ENCODE measurements at regions not wholly inside any gene's neighbourhood (a gene's known extent, or its start where the extent isn't known, plus 50 kb on each side); places are given as distances from the start of the nearest gene placed in this dataset.

DNA sequence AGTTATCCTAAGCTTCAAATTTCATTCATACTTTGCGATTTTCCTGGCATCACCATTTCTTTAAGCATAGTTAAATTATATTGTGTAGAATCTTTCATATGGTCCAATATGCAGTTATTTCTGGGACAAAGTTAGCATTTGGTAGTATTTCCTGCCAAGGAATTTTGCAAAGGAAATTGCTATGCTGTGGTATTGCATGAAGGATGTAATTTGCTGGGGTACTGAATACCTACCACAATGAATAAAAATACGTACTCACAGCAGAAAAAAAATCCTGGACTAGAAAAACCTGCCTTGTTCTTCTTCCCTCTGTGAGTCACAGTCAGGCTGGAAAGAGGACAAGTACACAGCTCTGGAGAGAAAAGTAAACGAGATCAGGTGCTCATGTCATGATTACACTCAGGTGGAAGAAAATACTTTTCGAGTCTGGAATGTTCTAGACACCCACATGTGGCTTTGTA is 241.2 kb downstream of the PTBP2 start:
- peak; percentile 8 for DNase-seq (ENCODE audit: low read depth)

DNA sequence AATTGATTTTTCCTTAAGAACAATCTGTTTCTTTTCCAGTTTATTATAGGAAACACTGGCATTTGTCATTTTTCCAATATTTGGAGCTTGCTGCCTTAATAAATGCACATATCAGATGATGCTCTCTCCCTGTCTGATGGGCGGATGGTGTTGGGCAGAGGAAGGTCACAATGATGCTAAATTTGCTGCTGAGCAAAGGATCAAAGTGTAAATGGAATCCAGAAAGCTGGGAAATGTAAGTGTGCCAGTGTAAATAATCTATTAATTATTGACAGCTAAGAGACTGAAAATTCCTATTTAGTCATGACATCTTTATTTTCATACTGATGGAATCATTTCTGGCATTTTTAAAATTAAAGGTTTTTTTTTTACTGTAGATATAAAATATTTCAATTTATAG is 243.2 kb downstream of the PTBP2 start:
- no peak for DNase-seq (ENCODE audit: low read depth)

DNA sequence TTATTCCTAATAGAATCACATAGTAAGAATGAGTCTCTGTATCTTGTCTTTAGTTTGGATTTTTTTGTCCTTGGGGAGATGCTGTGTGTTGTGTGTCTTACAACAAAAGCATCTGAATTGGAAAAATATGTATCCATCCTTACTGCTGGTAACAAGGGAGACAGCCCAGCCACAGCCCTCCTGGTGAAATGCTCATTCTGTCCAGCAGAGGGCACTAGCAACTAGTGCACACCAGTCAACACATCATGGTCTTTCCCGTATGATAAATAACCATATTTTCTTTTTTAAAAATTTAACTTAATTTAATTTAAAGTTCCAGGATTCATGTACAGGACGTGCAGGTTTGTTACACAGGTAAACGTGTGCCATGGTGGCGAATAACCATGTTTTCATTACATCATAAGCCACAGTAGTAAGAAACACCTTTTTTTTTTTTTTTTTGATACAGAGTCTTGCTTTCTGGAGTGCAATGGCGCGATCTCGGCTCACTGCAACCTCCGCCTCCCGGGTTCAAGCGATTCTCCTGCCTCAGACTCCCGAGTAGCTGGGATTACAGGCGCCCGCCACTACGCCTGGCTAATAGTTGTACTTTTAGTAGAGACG is 245.1 kb downstream of the PTBP2 start:
- DNase-seq (ENCODE audit: low read depth), result peak; percentile 65

DNA sequence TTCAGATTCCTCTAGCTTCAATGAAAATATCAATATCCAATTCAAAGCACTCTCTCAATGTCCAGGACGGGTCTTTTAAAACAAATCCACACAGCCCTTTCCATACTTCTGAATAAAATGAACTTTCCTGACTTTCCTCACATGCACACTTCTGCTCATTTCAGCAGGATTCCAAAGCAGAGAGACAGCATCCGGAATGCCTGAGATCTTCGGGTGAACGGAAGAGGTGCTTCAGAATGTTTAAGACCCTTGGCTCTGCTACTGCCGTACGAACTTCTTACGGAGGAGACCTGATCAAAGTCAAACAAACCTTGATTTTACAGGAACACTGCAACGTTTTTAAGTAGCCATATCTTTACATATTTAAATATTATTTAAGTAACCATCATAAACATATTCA is 245.7 kb downstream of the PTBP2 start:
- no peak for DNase-seq (ENCODE audit: low read depth)

- DNase-seq (ENCODE audit: low read depth), result no peak
These were observed 247.0 kb downstream of the PTBP2 start for GRCh38 chr1:96968541-96968940.

GRCh38 chr1:96968983-96969382 is 247.4 kb downstream of the PTBP2 start:
- DNase-seq (ENCODE audit: low read depth), result peak; percentile 23

DNA sequence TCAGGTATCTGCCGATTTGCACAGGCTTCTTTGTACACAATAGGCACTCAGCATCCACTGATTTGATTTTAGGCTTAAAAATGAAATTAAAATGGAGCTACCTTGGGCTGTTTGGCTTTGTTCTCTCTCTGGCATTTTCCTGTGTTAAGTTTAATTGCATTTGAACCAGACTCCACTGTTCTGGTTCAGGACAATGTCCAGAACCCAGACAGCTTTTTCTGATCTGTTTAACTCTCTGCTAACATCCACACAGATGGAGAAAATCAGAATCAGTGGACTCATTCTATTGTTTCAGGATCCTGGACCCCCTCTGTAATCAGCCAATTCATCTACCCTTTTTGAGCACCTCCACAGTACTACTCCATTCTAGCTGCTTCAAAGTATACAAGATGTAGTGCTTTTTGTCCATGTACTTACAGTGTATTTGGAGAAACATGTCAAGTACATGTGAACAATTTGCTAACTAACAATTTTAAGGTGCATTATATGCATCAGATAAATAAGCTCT is 248.1 kb downstream of the PTBP2 start:
- no peak for DNase-seq (ENCODE audit: low read depth)

DNA sequence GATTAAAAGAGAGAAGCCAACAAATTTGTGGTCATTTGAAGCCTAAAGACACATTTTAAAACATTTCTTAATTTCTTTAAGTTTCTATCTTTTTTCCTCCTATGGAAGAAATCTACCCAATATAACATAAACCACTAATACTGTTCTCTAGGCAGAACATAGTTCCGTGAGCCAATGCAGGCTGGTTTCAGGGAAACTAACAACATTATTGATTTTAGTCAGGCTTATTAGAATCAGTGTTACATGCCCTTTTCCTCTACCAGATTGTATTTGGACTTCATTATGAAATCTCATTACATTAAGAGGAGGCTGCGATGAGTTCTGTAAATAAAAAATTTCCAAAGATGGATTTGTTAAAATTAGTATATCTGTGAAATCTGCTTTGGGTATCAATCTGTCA is 249.9 kb downstream of the PTBP2 start:
- DNase-seq (ENCODE audit: low read depth), result no peak

DNA sequence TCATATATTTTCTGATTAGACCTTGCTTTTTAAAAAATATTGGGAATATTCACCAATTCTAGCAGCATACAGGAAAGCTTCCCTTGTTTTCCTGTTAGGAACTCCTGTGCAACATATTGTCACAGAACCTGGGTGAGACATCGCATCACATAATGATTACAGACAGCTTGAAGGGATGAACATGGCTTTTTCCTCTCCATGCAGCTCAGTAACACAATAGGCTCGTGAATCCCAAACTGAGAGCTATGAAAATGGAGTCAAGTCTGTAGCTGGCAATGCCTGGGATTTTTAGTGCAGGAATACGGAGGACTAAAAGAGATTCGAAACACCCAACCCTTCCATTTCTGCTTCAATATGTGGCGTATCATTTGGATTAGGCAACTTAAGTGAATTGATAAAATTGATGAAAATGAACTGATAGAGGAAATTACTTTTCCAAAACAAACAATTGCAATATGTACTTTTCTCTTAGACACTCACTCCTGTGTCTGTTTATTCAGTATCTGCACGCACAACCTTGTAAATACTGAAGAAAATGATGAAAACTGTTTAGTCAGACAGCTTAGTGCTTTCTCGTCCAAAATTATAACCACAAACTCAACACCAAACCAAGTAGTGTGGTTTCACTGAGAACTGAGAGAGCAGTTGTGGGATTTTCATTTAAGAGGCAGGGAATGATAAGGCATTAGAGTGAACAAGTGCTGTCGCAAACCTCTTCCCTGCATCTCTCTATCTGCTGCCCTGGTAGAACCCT is 250.4 kb downstream of the PTBP2 start:
- DNase-seq (ENCODE audit: low read depth), result peak; percentile 51

DNA sequence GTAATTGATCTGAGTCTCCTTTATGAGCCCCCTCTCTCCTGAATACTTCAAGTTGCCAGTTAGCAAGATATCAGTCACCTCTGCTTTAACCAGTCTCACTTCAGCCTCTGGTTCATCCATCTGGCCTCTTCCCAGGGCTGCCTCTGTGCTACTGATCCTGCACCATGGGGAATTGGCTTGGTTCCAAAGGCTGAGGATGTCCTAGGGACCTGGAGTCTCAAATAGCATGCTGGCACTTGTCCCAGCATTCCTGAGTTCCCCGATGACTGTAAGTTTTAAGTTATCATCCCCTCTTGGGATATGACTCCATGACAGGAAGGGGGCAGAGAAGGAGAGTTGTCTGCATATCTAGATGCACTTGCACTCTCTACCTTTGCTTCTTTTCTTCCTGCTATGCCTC is 252.0 kb downstream of the PTBP2 start:
- DNase-seq (ENCODE audit: low read depth), result peak; percentile 50

DNA sequence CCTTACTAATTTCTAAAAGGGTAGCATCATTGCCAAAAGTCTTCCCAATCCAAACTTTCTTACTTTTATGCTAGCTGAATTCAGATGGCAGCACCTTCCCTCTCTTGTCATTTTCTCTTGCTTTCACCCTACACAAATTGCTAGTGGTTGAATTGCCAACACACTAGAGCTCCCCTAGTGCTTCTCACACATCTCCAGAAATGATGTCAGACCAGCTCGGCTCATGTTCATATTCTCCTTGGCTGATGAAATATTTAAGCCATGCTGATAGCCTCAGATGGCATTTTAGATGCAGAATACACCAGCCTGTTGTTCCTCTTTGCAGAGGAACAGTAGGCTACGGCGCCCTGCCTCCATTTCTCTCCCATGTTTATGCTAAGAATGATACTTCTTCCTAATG is 256.9 kb downstream of the PTBP2 start:
- DNase-seq (ENCODE audit: low read depth), result peak; percentile 10

DNA sequence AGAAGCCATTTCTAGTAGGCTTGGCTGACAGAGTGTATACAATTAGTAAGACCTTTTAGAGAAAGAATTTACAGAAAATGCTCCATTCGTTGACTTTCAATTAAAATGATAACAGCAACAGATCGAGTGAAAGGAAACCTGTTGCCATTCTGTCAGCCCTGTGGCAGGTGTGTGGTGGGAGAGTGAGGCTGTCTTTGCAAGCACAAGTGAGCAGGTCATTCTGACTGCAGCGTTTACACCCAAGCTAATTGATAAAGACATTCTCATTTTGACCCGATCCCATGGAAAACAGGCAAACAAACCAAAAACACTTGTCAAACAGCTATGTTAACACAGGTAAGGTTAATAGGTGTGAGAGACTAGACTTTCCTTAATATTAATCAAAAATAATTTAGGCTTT is 257.3 kb downstream of the PTBP2 start:
- no peak for DNase-seq (ENCODE audit: low read depth)

DNA sequence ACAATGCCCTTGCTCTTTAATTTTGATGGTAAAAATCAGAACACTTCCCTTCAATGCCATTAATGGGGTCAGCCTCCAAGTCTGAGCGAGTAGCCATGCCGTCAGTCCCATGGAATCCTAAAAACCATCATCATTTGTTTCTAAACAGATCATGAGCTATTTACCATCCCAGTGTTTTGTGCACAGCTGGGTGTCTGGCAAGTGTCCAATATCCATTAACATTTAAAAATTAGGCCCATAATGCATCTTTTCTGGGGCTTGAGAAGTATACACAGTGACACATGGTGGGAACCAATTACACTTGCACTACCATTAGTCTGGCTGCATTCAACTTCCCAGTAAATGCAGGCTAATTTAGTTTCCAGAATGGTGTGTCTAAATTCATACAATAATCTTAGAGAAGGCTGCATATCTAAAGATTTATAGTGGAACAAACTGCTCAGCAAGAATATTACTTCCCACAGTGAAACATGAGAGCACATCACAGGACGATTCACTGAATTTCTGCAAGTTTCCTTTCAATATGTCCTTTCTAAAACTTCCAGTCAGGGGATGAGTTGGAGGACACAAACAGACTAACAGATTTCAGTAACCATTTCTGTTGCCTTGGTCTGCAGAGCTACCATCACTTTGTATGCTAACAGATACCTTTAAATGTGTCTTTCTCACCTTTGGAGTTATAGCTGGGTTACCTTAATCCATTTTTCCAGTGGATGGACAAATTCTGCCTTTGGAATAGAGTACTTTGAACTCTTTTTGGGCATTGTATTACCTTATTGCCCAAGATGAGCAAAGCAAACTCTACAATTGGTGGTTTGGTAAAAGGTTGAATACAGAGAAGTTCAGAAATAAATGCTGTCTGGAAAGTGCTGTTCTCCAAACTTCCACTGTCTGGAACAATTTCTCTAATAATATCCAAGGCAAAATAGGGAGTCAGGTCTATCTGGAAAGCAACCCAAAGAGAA is 258.0 kb downstream of the PTBP2 start:
- no peak for DNase-seq (ENCODE audit: low read depth)

DNA sequence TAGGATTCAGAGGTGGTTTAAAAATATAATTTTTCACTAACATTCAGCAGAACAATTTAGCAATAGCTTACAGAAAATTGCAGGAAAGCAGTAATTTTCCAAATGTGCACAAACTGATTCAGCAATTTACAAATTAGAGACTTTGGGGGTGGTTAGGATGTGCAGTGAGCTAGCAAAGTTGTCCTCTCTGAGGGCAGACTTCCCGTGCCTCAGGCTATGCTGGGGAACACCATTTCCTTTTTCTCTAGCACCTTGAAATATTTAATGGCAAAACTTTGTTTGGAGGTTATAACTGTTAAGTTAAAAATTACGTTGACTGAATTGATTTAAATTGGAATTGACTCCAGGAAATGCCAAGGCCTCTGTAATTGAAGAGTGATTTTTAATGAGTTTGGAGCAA is 258.9 kb downstream of the PTBP2 start:
- no peak for DNase-seq (ENCODE audit: low read depth)

DNA sequence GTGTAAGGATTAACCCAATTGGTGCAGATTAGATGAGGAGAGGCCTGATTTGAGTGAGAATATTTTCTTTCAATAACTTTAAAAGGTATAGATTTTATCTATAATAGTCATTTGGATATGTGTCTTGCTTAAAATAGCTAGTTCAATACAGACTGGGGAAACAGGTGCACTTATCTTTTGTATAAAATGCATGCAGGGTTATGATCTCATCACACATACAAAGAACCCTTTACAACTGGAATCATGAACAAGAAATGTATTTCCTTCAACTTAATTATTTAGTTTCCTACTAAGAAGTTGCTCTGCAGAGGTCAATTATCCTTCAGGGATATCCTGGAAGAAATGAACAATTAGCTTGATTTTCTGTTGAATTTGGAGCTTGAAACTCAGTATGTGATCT is 259.6 kb downstream of the PTBP2 start:
- DNase-seq (ENCODE audit: low read depth), result no peak

- no peak for DNase-seq (ENCODE audit: low read depth)
These were observed 260.5 kb downstream of the PTBP2 start for GRCh38 chr1:96982118-96982517.

- no peak for DNase-seq (ENCODE audit: low read depth)
These were observed 262.3 kb downstream of the PTBP2 start for GRCh38 chr1:96983866-96984265.

- DNase-seq (ENCODE audit: low read depth), result no peak
These were observed 265.7 kb downstream of the PTBP2 start for GRCh38 chr1:96987186-96987703.

- no peak for DNase-seq (ENCODE audit: low read depth)
These were observed 267.7 kb downstream of the PTBP2 start for GRCh38 chr1:96989302-96989701.

DNA sequence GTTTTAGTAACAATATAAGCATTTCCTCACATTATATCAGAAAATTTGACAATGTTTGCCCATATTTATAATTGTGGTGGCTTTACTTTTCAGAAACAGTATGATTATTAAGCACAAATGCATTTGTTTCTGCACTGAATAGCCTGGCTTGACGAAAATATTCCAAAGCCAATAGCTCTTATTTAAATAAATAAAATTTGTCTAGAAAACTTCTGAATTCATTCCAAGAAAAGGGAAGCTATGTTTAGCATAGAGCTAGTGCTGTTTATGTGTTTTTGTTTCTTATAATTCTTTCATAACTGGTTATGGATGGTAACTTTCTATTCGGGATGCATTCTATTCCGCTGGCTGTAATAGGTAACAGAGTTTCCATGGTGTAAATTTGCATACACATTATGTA is 268.6 kb downstream of the PTBP2 start:
- DNase-seq (ENCODE audit: low read depth), result no peak

DNA sequence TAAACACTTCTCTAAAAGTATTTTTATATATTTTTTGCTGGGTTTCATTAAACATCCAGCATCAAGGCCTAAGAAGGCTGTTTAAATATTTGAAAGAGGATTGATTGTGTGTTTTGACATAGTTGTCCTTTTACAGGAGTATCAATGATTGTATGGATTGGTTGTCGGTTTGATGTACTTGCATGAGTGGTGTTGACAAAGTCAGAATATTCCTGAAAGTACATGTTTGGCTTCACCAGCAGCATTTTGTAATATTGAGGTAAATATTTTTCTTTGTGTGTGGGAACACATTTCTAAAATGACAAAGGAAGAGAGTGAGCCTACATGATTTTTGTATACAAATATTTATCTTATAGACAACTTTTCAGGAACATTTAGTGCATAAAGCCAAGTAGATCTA is 269.7 kb downstream of the PTBP2 start:
- no peak for DNase-seq (ENCODE audit: low read depth)

DNA sequence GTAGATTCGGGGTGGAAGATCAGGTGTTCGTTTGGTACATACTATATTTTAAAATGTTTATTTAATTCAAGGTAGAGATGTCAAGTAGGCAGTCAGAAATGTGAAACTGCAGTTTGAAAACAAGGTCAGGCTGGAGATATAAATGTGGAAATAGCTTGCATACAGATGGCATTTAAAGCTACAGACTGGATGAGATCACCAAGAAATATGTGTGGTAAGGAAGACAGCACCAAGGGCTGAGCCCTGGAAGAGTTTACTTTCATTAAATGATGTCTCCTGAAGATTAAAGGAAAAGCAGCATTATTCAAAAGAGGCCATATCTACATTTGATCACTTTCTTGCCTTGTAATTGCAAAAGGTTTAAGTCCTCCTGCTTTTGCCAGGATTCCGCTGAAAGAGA is 271.3 kb downstream of the PTBP2 start:
- no peak for DNase-seq (ENCODE audit: low read depth)
